ENCODE measurements at regions not wholly inside any gene's neighbourhood (a gene's known extent, or its start where the extent isn't known, plus 50 kb on each side); places are given as distances from the start of the nearest gene placed in this dataset.
"Not testable (repeated sequence)": the region's sequence is repeated elsewhere in the genome, so short reads cannot be mapped to it uniquely, and the experiment has no call there.

GRCh38 chr1:61028136-61028535 is 54.2 kb upstream of the NFIA start:
- no peaks in the 10 kb centered on the region for H3K27me3 ChIP-seq
- no peaks in the 10 kb centered on the region for H3K9me3 ChIP-seq
- TF ChIP-seq, protein P1, sequence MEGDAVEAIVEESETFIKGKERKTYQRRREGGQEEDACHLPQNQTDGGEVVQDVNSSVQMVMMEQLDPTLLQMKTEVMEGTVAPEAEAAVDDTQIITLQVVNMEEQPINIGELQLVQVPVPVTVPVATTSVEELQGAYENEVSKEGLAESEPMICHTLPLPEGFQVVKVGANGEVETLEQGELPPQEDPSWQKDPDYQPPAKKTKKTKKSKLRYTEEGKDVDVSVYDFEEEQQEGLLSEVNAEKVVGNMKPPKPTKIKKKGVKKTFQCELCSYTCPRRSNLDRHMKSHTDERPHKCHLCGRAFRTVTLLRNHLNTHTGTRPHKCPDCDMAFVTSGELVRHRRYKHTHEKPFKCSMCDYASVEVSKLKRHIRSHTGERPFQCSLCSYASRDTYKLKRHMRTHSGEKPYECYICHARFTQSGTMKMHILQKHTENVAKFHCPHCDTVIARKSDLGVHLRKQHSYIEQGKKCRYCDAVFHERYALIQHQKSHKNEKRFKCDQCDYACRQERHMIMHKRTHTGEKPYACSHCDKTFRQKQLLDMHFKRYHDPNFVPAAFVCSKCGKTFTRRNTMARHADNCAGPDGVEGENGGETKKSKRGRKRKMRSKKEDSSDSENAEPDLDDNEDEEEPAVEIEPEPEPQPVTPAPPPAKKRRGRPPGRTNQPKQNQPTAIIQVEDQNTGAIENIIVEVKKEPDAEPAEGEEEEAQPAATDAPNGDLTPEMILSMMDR (IDR thresholded peaks at IDR 0.05; ENCODE audit: low read depth, low read length): no peak
- H3K4me1 ChIP-seq: no peaks in the 10 kb centered on the region
- no peak for DNase-seq
- no peaks in the 10 kb centered on the region for H3K36me3 ChIP-seq
- no peak overlapping the region for H3K4me3 ChIP-seq (ENCODE audit: low read depth, low read length)

GRCh38 chr1:61018068-61018467 is 64.3 kb upstream of the NFIA start:
- H3K9me3 ChIP-seq; DNase-seq; H3K4me3 ChIP-seq (ENCODE audit: low read depth, low read length); H3K27me3 ChIP-seq; H3K36me3 ChIP-seq; H3K4me1 ChIP-seq: not testable (repeated sequence)

GRCh38 chr1:61017651-61018050 is 64.7 kb upstream of the NFIA start:
- Histone ChIP-seq H3K4me3 (ENCODE audit: low read depth, low read length) (no peak overlapping the region), H3K27me3 (no peaks in the 10 kb centered on the region), H3K9me3 (no peaks in the 10 kb centered on the region), H3K4me1 (no peaks in the 10 kb centered on the region), H3K36me3 (no peaks in the 10 kb centered on the region)
- TF ChIP-seq, protein P1 (IDR thresholded peaks at IDR 0.05; ENCODE audit: low read depth, low read length): no peak
- DNase-seq: no peak

GRCh38 chr1:61013946-61014667 is 68.3 kb upstream of the NFIA start:
- Histone ChIP-seq H3K4me1 (no peaks in the 10 kb centered on the region), H3K4me3 (ENCODE audit: low read depth, low read length) (no peak overlapping the region), H3K9me3 (no peaks in the 10 kb centered on the region), H3K36me3 (no peaks in the 10 kb centered on the region), H3K27me3 (no peaks in the 10 kb centered on the region)
- DNase-seq: no peak
- TF ChIP-seq, protein P1 (IDR thresholded peaks at IDR 0.05; ENCODE audit: low read depth, low read length): no peak

DNA sequence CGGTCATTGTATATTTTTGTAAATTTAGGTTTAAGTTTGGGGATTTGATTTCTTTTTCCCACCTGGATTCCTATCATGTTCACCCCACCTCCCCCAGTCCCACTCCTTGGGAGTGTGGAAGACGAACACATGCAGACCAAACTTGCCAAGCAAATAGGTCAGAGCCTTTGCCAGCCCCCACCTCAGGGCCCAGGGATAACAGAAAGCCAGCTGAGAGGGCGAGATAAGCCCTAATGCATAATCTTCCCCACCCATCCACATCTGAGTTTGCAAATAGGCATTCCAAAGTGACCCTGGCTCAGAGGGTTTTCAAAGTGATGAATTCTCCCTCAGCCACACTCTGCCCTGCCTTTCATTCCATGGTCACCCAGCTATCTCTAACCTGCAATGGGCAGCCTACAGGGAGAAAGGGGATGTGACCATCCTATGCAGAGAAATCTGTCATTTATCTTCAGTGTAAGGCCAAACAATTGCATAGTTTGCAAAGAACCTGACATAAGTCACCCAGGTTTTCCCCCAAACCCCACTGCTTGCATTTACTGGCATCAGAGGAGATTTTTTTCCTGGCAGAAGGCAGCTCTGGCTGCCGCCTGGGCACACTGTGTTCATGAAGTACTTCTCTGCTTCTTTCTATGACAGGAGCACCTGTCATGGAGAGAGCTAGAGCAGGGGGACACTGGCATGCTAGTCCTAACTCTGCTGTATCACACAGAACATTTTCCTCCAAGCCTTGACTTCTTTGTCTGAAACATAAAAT is 69.0 kb upstream of the NFIA start:
- H3K9me3 ChIP-seq: no peaks in the 10 kb centered on the region
- no peak overlapping the region for H3K4me3 ChIP-seq (ENCODE audit: low read depth, low read length)
- no peak for DNase-seq
- H3K27me3 ChIP-seq: no peaks in the 10 kb centered on the region
- no peaks in the 10 kb centered on the region for H3K36me3 ChIP-seq
- H3K4me1 ChIP-seq: no peaks in the 10 kb centered on the region
- TF ChIP-seq, protein P1 (IDR thresholded peaks at IDR 0.05; ENCODE audit: low read depth, low read length): no peak

- Histone ChIP-seq H3K27me3 (no peaks in the 10 kb centered on the region), H3K4me3 (ENCODE audit: low read depth, low read length) (no peak overlapping the region), H3K36me3 (no peaks in the 10 kb centered on the region), H3K4me1 (no peaks in the 10 kb centered on the region), H3K9me3 (no peaks in the 10 kb centered on the region)
- TF ChIP-seq, protein P1 (IDR thresholded peaks at IDR 0.05; ENCODE audit: low read depth, low read length): no peak
- no peak for DNase-seq
Measured at GRCh38 chr1:61012341-61012761, 70.0 kb upstream of the NFIA start.
